Astrocyte of the spinal cord (primary cell): ENCODE measurements at regions not wholly inside any gene's neighbourhood (a gene's known extent, or its start where the extent isn't known, plus 50 kb on each side); places are given as distances from the start of the nearest gene placed in this dataset.
A peak's percentile ranks its signal among the peaks of the same experiment; 100 is the strongest.

Experiments
- DNase-seq: peaks from one replicate; pipeline ENCODE4 v3.0.0; 2011; ENCODE audit warnings: low read depth, low spot score
- H3K4me3 ChIP-seq: 2 replicates; pipeline ENCODE4 v1.5.1; 2011; ENCODE audit warnings: low read depth, mild to moderate bottlenecking, low read length, moderate library complexity
- CTCF ChIP-seq: IDR thresholded peaks from 2 replicates; pipeline ENCODE4 v1.5.1; 2012; ENCODE audit warnings: low read depth, mild to moderate bottlenecking, low read length, inconsistent platforms
- in situ Hi-C: cut with HindIII; loops from 2 replicates; pipeline ENCODE4 v1.10.0; 2017; ENCODE audit warnings: low sequenced_read_pairs

DNA sequence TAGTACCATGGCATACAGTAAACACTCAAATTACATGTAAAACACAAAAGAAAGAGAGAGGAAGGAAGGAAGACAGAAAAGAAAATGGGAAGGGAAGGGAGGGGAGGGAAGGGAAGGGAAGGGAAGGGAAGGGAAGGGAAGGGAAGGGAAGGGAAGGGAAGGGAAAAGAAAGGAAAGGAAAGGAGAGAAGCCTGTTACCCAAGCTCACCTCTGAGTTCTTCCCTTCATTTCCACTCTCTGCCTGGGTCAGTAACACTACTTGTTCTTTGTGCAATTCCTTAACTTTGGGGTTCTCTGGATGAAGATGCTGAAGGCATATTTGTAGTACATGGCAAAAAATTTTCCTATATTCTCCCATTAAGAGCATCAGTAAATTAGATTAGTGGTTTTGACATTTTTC lies 241.0 kb downstream of the RAB28 start:
- TF ChIP-seq CTCF: no peak
- in situ Hi-C loops: no loop called here
- no peak for DNase-seq
- H3K4me3 ChIP-seq: no peak overlapping the region

GRCh38 chr4:13240066-13240465 lies 244.1 kb downstream of the RAB28 start:
- peak; percentile 77 for DNase-seq
- in situ Hi-C loops: no loop called here
- no peak for TF ChIP-seq CTCF

GRCh38 chr4:13238936-13239335 lies 245.2 kb downstream of the RAB28 start:
- TF ChIP-seq CTCF: no peak
- in situ Hi-C loops: no loop called here
- no peak overlapping the region for H3K4me3 ChIP-seq
- no peak for DNase-seq

More at GRCh38 chr4:13240066-13240465, 244.1 kb downstream of the RAB28 start:
- no peak overlapping the region for H3K4me3 ChIP-seq

DNA sequence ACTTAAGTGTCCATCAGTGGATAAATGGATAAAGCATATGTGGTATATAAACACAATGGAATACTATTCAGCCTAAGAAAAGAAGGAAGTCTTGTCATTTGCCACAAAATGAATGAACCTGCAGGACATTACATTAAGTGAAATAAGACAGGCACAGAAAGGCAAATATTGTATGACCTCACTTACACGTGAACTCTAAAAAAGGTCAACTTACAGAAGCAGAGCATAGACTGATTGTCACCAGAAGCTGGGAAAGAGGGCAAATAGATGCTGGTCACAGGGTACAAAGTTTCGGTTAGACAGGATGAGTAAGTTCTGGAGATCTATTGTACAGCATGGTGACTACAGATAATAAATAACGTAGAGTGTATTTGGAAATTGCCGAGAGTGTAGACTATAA lies 247.7 kb downstream of the RAB28 start:
- in situ Hi-C loops: no loop called here
- H3K4me3 ChIP-seq: no peak overlapping the region
- TF ChIP-seq CTCF: no peak
- no peak for DNase-seq

DNA sequence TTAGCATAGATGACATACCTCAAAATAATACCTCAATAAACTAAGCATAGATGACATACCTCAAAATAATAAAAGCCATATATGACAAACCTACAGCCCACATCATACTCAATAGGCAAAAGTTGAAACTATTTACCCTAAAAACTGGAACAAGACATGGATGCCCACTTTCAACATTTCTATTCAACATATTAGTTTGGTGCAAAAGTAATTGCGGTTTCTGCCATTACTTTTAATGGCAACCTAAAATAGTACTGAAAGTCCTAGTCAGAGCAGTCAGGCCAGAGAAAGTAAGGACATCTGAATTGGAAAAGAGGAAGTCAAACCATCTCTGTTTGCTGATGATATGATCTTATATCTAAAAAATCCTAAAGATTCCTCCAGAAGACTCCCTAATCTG lies 250.4 kb downstream of the RAB28 start:
- TF ChIP-seq CTCF: no peak
- in situ Hi-C loops: no loop called here
- no peak for DNase-seq
- H3K4me3 ChIP-seq: no peak overlapping the region

DNA sequence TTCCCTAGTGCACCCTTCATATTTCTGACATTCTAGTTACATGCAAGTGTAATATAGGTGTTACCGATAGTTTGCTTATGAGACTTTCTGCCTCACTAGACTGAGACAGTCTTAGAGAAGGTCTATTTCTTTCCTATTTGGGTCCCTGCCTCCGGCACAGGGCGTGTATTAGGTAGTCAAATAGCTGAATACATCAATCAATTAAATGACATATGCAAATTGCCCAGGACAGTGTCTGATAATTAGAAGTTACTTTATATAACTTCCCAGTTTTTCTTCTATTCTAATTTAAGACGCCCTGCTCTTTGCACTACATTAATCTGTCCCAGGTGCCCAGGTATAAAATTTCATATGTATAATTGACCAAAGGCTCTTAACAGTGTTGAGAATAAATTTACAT lies 264.2 kb downstream of the RAB28 start:
- in situ Hi-C loops: no loop called here
- no peak for TF ChIP-seq CTCF

More for the DNA sequence above, 264.2 kb downstream of the RAB28 start:
- H3K4me3 ChIP-seq: no peak overlapping the region
- no peak for DNase-seq
